ENCODE measurements at regions not wholly inside any gene's neighbourhood (a gene's known extent, or its start where the extent isn't known, plus 50 kb on each side); places are given as distances from the start of the nearest gene placed in this dataset.

DNA sequence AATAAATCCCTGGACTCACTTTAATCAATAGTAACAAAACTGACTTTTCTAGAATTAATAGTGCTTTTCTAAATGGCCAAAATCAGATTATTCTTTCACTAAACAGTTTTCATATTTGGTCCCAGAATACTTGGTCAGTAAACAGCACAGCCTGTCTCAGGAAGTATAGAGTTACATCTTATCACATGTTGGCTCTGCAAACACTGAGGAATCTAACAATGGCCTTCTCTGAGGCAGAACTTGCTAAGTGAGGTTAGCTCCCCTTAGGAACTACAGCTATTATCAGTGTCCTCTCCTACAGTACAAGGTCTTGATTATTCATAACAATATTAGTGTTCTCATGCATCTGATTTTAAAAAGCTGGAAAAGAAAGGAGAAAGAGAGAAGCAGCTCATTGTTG lies 1622.8 kb downstream of the HACE1 start:
- no peak for DNase-seq

DNA sequence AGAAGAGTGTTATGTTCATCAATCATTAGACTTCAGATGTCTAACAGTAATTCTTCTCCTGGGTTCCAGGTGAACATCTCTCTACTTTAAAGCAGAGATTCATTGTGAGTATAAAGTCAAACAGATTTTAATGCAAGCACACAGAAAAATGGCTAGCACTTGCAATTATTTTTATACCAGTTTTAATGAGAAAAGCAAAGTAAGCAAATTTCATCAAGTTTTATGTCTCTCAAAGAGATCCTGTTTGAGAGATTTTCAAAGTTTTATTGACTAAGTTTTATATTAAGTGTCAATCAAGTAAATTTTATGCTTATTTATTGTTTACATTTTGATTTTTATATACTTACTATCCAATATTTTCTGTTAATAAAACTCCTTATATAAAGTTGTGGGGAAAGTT lies 1628.5 kb downstream of the HACE1 start:
- no peak for DNase-seq

DNA sequence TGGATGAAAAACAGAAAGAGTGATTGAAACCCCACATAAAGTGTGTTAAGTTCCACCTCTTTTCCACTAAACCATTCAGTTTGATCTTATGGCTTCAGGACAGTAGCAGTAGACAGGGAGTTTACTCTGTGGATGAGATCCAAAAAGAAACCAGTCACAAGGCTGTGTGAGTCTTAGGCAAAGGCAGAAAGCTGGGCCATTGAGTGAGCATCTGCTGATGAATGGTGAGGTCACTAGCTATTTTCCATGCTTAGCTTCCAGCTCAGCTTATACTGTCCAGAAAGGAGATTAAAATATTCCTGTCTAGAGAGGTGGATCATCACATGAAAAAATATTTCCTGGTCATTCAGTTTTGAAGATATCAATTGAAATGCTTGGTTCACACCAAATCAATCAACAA lies 1643.9 kb downstream of the HACE1 start:
- DNase-seq = no peak

DNA sequence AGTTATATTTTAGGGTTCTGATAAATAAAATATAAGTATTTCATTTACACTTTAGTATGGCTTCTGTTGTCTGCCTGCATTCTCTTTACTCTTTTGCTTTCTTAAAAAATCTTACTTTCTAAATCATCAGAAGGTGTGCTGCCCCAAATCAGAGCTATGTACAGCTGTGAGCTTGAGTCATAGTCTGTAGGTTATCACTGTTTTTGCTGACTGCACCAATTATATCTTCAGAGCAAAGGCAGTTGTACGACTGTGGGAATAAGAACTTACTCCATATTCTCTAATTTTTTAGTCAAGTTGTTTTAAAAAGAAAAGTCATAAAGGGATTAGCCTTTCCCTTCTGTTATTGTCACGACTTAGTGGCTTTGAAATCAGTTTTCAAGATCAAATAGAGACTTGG lies 1649.0 kb downstream of the HACE1 start:
- no peak for DNase-seq

DNA sequence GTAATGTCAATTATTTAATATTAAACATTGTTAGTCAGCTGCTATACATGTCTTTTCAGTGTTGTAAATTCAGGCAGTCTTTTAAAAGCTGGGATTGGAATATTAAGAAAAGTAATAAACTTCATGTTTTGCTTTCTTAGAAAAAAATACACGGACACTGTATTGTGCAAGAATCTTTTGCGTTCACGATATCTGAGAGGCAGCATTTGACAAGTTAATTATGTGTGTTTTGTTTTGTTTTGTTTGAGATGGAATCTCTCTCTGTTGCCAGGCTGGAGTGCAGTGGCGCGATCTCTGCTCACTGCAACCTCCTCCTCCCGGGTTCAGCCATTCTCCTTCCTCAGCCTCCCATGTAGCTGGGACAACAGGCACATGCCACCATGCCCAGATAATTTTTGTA lies 1661.3 kb downstream of the HACE1 start:
- DNase-seq = no peak

DNA sequence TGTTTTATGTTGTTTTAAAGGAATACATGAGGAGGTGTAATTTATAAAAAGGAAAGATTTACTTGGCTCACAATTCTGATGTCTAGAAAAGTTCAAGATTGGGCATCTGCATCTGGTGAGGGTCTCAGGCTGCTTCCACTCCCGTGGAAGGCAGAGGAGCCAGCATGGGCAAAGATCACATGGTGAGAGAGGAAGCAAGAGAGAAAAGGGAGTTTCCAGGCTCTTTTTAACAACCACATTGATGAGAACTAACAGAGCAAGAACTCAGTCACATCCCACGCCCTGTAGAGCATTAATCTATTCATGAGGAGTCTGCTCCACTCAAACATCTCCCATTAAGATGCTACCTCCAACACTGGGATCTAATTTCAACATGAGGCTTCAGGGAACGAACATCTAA lies 1666.3 kb downstream of the HACE1 start:
- DNase-seq = no peak

DNA sequence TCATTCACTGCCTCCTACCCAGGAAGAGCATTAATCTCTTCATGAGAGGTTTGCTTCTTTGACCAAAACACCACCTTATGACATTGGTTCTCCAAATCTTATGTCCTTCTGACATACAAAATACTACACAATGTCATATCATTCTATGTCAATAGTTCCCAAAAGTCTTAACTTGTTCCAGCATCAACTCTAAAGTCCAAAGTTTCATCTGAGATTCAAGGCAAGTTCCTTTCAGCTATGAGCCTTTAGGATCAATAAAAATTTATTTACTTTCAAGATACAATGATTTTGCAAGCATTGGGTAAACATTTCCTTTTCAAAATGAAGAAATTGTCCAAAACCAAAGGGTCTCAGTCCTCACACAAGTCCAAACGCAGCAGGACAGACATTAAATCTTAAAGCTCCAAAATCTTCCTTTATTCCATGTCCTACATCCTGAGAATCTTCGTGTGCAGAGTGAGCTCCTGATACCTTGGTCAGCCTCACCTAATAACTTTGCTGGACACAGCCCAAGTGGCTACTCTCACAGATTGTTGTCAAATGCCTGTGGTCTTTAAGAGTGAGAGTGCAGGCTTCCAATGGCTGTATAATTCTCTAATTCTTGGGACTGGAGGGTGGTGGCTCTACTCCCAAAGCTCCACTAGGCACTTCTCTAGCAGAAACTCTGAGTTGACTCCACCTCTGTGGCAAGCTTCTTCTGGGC lies 1668.2 kb downstream of the HACE1 start:
- no peak for DNase-seq

DNA sequence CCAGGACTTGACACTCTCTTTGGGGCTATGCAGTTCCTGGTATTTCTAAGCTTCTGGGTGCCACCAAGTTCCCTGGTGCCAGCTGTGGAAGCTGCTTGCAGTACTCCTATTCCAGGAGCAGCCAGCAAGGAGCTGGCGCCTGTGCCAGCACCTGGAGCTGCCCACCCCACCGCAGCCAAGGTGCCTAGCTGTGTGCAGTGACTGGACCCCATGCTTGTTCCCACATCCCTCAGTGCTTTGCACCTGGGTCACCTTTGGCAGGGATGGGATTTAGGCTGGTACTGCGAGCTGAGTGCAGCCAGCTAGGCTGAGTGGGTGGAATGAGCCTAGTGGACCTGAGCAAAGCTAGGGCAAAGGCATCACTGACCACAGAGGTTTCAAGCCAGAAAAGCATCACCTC lies 1674.9 kb downstream of the HACE1 start:
- no peak for DNase-seq

DNA sequence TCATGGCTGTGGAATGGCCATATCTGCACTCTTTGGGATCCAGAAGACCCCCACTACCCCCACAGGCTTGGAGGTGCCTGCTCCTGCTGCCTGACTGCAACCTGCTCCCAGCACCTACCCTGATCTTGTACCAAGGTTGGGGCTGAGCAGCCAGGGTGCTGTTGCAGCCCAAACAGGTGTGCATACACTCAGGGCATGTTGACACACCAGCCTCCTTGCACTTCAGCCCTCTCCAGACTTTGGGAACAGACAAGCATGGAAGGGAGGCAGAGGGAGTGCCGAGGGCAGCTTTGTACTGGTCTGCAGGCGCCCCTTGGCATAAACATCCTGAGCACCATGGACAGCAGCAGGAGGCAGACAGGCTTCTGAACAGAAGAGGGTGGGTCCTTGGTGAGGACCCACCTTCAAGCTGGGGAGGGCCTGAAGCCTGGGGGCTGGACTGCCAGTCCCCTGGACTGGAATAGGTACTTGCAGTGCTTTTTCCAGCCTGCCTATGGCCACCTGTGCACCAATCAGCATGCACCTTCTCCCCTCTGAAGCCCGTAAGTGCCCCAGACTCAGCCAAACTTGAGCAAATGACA lies 1675.8 kb downstream of the HACE1 start:
- DNase-seq = no peak

DNA sequence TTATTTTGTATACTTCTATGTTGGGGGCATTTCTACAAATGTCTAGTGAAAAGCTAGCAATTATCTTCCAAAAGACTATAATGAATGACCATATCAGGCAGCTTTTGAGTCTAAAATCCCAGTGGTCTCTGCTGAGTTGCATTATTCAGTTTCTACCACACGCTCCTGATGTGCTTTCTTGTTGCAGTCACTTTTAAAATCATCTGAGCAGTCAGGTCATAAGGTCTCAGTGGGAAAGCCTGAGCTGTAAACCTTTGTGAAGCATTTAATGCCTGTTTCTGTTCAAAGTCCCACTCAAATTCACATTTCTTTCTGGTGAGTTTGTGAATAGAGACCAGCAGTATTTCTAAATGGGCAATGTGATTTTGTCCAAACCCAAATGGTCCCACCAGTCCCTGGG lies 1681.5 kb downstream of the HACE1 start:
- DNase-seq = no peak

DNA sequence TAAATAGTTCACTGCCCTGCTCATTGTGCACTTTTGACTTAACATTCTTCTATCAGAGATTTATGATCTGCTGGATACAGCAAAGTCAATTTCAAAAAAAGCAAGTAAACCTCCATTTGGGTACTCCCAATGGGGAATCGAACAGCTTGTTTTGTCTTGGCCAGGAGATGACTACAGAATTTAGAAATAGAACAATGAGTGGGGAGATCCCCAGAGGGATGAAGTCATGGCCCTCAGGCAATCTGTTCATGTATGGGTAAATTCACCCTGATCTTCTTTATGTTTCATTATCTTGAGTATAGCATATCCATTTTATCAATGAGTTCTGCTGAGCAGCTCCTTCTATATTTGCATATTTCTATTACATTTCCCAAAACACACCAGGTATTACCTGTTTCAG lies 1681.9 kb downstream of the HACE1 start:
- DNase-seq = peak; percentile 34

DNA sequence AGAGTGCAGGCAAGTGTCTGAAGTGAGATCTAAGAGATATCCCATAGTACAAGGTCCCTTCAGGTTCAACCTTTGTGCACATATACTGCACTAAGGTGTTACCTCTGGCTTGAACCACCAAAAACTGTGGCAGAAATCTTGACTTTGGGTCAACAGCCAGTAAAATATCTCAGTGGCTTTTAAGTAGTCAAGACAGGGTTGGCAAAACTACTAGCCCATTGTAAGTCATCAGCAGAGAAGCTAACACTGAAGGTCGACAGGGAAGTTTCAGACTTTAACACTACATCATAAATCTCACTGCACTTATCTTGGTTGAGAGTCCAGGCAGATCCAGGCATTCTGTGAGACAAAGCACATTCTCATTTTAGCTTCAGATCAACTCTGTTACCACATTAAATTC lies 1684.7 kb downstream of the HACE1 start:
- no peak for DNase-seq

DNA sequence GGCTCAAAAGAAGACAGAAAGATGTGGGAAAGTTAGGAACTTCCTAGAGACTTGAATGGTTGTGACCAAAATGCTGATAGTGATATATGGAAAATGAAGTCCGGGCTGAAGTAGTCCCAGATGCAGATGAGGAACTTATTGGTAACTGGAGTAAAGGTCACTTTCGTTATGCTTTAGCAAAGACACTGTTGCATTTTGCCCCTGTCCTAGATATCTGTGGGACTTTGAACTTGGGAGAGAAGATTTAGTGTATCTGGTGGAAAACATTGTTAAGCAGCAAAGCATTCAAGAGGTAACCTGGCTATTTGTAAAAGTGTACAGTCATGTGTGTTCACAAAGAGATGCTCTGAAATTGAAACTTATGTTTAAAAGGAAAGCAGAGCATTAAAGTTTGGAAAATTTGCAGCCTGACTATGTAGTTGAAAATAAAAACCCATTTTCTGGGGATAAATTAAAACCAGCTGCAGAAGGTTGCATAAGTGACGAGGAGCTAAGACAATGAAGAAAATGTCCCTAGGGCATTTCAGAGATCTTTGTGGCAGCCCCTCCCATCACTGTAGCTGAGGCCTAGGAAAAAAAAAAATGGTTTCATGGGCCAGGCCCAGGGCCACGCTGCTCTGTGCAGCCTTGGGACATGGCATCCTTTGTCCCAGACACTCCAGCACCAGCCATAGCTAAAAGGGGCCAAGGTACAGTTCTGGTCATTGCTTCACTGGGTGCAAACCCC lies 1692.2 kb downstream of the HACE1 start:
- no peak for DNase-seq

DNA sequence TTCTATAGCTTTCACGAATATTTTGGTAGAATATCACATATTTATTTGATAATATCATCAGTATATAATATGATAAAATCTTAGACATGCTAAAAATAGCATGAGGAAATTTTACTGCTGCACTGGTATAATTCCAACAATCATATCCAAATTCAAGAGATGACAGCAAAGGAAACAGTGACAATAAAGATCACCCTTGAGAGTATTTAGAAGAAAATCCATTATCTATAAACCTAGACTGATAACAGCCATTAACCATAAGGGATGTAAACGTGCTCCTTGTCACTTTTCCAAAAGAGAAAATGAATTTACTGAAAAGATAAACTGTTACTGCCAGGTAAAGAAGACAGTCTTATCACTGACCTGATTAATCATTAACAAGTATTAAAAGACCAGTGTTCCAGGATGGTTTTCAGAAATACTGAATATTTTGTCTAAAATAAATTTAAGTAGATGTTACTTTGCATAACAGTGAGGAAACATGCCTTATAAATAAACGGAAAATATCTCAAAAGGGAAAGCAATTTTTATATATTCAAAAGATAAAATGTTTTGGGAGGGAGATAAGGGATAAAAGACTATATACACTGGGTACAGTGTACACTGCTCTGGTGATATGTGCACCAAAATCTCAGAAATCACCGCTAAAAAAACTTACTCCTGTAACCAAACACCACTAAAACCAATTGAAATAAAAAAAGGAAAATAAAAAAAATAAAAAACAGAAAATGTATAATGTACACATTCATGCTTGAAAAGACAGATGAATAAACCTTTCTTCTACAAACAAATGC lies 1704.7 kb downstream of the HACE1 start:
- no peak for DNase-seq

DNA sequence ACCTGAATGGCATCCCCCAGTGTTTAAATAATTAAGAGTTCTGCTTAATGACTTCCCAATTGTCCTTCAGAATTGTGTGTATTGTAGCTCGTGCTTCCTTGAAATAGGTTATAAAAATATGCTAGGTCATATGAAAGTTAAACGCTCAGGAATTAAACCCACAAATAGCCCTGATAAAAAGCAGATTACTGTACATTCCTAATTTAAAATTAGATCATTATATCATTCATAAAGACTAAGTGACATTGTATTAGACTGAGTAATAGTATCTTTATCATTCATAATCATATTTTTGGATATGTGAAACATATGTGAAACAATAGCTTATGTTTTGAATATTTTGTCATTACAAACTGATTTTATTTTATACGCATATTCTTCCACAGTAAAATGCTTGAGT lies 1706.7 kb downstream of the HACE1 start:
- DNase-seq = no peak

DNA sequence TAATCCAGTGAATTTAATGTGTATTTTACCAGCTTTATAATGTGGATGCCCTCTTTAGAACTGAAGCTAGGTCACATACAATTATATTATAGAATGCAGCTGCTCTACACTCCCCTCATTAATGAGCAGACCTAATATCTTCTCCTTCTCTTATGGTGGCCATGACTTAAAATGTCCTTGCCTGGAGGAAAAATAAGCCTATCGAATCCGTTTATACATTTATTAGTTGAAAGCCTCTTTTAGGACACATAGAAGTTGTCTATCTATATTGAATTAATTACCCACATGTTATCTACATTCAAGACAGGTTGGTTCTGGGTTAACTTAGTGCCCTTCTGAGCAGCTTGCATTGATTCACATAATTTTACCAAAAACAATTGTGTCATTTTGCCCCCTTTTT lies 1716.8 kb downstream of the HACE1 start:
- DNase-seq = no peak

DNA sequence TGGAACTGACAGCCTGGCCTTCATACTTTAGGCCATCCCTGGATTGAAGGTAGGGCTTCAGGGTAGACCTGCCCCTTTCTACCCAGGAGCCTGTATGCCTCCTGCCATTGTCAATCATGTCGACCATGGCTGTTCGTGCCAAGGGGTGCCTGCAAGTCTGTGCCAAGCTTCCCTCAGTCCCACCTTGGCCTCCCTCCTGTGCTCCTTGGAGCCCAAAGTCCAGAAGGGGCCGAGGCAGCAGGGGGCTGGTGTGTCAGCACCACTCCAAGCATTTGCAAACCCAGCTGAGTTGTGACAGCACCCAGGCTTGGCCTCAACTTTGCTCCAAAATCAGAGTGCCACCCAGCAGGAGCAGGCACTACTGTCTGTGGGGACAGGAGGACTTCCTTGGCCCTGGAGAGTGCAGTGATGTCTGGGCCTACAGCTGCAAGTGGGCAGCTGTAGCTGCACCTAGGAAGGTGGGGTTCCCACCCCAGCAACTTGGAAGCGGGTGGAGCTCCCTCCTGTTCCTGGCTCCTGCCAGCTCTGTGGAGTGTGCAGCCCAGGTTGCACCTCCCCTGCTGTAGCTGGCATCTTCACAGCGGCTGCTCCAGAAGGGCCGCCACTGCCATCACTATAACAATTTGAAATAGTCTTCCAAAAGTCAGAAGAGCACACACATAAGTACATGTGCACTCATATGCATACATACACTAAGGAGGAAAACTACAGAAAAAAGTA lies 1719.3 kb downstream of the HACE1 start:
- no peak for DNase-seq

DNA sequence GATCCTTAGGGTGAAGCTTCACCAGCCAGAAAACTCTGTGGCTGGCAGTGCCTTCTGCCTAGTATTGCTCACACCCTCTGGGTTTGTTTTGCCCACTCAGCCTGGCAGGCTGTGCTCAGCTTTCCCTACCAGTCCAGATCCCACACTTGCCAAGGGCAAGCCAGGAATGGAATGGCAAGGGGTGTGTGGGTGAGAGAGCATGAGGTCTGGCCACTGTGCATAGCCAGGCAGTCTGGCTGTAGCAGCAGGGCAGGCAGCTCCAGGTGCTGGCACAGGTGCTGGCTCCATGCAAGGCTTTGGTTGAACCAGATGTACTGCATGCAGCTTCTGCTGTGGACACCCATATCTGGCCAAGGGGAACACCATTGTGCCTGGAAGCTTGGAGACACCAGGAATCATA lies 1720.3 kb downstream of the HACE1 start:
- DNase-seq = no peak

DNA sequence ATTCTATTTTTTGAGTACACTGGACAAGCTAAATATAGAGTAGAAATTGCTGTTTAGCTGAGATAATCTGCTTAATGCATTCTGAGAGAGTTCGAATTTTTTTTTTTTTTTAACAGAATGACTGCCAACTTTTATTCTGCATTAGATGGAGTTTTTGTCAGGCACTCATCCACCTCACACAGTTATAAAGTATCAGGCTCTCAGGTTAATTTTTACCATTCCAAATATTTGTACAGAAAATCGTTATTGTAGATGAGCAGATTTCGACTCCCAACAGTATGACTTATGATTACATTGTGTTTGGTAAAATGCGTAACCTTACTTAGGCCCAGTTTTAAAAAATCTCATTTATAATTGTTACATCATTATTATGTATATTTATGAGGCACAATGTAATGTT lies 1731.0 kb downstream of the GRIK2 start:
- DNase-seq = no peak

DNA sequence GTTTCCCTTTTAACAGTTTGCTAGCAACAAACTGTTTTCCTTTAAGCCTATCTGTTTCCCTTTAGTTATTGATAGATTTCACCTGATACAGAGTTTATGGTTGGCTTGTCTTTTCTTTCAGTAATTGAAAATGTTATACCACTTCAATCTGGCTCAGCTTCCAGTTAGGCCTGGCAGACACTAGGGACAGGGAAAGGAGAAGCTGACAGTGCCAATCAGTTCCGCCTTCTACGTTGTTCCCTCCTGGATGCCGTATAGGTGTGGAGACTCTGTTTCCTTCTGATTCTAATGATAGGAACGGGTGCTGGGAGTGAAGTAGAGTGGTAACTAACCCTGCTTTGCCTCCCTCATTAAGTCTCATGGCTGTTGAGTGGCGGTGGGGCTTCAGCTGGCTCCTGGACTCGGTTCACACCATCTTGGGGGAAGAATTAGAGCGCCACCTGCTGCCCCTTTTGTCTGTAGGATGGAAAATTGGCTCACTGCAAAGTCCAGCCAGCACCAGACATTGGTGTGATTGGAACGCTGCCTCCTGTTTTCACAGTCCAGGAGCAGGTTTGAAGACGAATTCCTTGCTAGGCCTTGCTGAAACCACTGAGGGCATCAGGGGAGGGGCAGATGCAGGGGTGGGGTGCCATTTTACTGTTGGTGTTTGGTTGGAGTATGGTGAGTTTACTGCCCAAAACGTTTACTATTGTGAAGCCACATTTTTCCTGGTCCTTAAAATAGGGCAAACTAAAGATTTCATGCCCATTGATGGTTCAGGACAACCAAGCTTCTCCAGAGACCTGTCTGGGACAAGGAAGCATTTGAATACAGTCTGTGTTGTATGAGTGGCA lies 1729.5 kb downstream of the GRIK2 start:
- peak; percentile 35 for DNase-seq

DNA sequence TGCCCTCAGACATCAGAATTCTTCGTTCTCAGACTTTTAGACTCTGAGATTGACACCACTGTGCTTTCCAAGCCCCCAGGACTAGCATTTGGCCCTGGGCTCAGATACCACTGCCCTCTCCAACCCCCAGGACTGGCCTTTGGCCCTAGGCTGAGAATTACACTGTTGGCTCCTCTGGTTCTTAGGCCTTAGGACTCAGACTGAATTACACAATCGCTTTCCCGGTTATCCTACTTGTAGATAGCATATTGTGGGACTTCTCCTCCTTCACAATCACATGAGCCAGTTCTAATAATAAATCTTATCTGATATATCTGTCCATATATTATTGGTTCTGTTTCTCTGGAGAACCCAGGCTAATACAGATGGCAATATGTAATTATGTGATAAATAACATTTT lies 1725.5 kb downstream of the GRIK2 start:
- DNase-seq = no peak

DNA sequence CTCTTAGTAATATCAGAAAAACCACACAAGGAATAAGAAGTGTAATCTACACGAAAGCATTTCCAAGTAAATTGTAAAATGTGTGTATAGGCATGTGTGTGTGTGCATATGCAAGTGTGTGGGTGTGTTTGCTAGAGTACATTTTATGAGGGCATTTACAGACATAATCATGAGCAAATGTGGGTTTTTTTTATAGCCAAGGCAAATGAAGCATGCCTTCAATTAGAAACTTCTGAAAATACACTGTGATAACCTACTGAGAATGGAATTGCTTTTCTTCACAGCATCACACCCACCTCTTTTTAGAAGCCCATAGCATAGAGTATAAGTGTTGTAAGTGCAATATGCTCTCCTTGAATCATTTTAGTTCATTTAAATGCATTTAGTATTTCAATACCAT lies 1721.1 kb downstream of the GRIK2 start:
- no peak for DNase-seq

All from NCI-H2171 (cell line).